H1 (cell line): ENCODE measurements at regions not wholly inside any gene's neighbourhood (a gene's known extent, or its start where the extent isn't known, plus 50 kb on each side); places are given as distances from the start of the nearest gene placed in this dataset.
A peak's percentile ranks its signal among the peaks of the same experiment; 100 is the strongest.

ENCODE experiments used
- CTCF ChIA-PET: fragments of 300-600 bp; sonication (Branson Sonifier 250); formaldehyde crosslinking; loops from one replicate; lab custom pipeline; 2021; ENCODE audit not compliant: partially characterized antibody; lab: Charles Lee
- POLR2A ChIA-PET: fragments of 300-600 bp; sonication (Branson Sonifier 250); formaldehyde crosslinking; loops from one replicate; lab custom pipeline; 2021; ENCODE audit warnings: inconsistent platforms; ENCODE audit not compliant: partially characterized antibody; lab: Charles Lee
- DNase-seq, 2 experiments: peaks; one replicate each; pipeline versions ENCODE4 v3.0.0 to v3.0.0-alpha.2; 2010 to 2022; ENCODE audit warnings: low spot score in 2 of 2, low read depth in 1 of 2, mixed read lengths in 1 of 2
- FAIRE-seq: peaks from 2 replicates; lab custom pipeline; 2011; peaks lifted over from hg19 to GRCh38; lab: Jason Lieb, UNC
- H2AFZ ChIP-seq: 2 replicates; pipeline ENCODE4 v1.8.1; 2012; ENCODE audit warnings: low read length, inconsistent platforms
- H2AK5ac ChIP-seq: 2 replicates; pipeline ENCODE4 v1.6.1; 2013; ENCODE audit warnings: low read depth, low read length
- H2BK120ac ChIP-seq: replicated peaks from 2 replicates; pipeline ENCODE3; 2013; ENCODE audit warnings: low read depth, low read length, inconsistent platforms
- H2BK12ac ChIP-seq: 2 replicates; pipeline ENCODE4 v1.6.1; 2013; ENCODE audit warnings: low read depth, low read length
- H2BK15ac ChIP-seq: 2 replicates; pipeline ENCODE4 v1.6.1; 2013; ENCODE audit warnings: low read length
- H2BK20ac ChIP-seq: 2 replicates; pipeline ENCODE4 v1.6.1; 2013; ENCODE audit warnings: low read length
- H2BK5ac ChIP-seq: 2 replicates; pipeline ENCODE4 v1.6.1; 2013; ENCODE audit warnings: low read depth, low read length
- H3K14ac ChIP-seq: 2 replicates; pipeline ENCODE4 v1.6.1; 2013; ENCODE audit warnings: inconsistent platforms; ENCODE audit not compliant: insufficient read length
- H3K18ac ChIP-seq: 2 replicates; pipeline ENCODE4 v1.6.1; 2013; ENCODE audit warnings: low read length; ENCODE audit errors: extremely low read depth
- H3K23ac ChIP-seq: 2 replicates; pipeline ENCODE4 v1.6.1; 2013; ENCODE audit warnings: inconsistent platforms; ENCODE audit not compliant: insufficient read length
- H3K23me2 ChIP-seq: 2 replicates; pipeline ENCODE4 v1.6.1; 2013; ENCODE audit warnings: low read depth, low read length
- H3K27ac ChIP-seq: 2 replicates; pipeline ENCODE4 v1.6.1; 2011; ENCODE audit warnings: low read depth, low read length, inconsistent platforms
- H3K27me3 ChIP-seq, 4 experiments: replicated peaks in 1 of 4; 1 replicate in 1 of 4; 2 replicates in 3 of 4; pipeline versions ENCODE4 v1.6.1 to v1.8.1; 2011 to 2013; ENCODE audit warnings: low read length in 3 of 4, mild to moderate bottlenecking in 3 of 4, inconsistent platforms in 2 of 4, mixed read lengths in 2 of 4, moderate library complexity in 1 of 4; ENCODE audit not compliant: control insufficient read depth in 3 of 4, insufficient read depth in 3 of 4; ENCODE audit errors: extremely low read depth in 1 of 4
- H3K36me3 ChIP-seq, 4 experiments: 2 replicates each; pipeline versions ENCODE4 v1.6.1 to v1.8.1; 2011 to 2013; ENCODE audit warnings: mild to moderate bottlenecking in 4 of 4, low read length in 3 of 4, moderate library complexity in 2 of 4, control low read depth in 1 of 4, inconsistent platforms in 1 of 4; ENCODE audit not compliant: insufficient read depth in 4 of 4, control insufficient read depth in 2 of 4
- H3K4ac ChIP-seq: replicated peaks from 2 replicates; pipeline ENCODE3; 2013; ENCODE audit warnings: low read length, low read depth, mixed read lengths, inconsistent platforms; ENCODE audit not compliant: insufficient read length
- H3K4me1 ChIP-seq, 4 experiments: replicated peaks in 1 of 4; 1 replicate in 1 of 4; 2 replicates in 3 of 4; pipeline versions ENCODE4 v1.6.1 to v1.8.1; 2011 to 2013; ENCODE audit warnings: low read length in 3 of 4, inconsistent platforms in 2 of 4, mixed read lengths in 1 of 4; ENCODE audit not compliant: insufficient read depth in 4 of 4, control insufficient read depth in 3 of 4
- H3K4me2 ChIP-seq, 2 experiments: 2 replicates each; pipeline versions ENCODE4 v1.6.1 to v1.8.1; 2011 to 2013; ENCODE audit warnings: low read depth in 2 of 2, low read length in 2 of 2, control low read depth in 1 of 2, inconsistent platforms in 1 of 2, mild to moderate bottlenecking in 1 of 2; ENCODE audit not compliant: insufficient read depth in 1 of 2
- H3K4me3 ChIP-seq, 4 experiments: fragments of 200-600, 300-600 bp in 1 of 4; sonication (generic), shearing (Covaris generic), sonication (Bioruptor Twin) in 1 of 4; 2 replicates each; pipeline versions ENCODE4 v1.5.1 to v1.8.1; 2011 to 2016; ENCODE audit warnings: low read length in 4 of 4, low read depth in 3 of 4, control low read depth in 2 of 4, inconsistent platforms in 2 of 4, mild to moderate bottlenecking in 2 of 4, mixed read lengths in 1 of 4, moderate library complexity in 1 of 4; ENCODE audit not compliant: insufficient read depth in 2 of 4; ENCODE audit errors: extremely low read depth in 1 of 4
- H3K56ac ChIP-seq: replicated peaks from 2 replicates; pipeline ENCODE3; 2013; ENCODE audit warnings: low read depth, mild to moderate bottlenecking, mixed read lengths, low read length, inconsistent platforms; ENCODE audit not compliant: insufficient read length
- H3K79me1 ChIP-seq: 2 replicates; pipeline ENCODE4 v1.6.1; 2013; ENCODE audit warnings: low read depth, low read length, control low read depth
- H3K79me2 ChIP-seq, 2 experiments: 2 replicates each; pipeline versions ENCODE4 v1.6.1 to v1.8.1; 2012 to 2013; ENCODE audit warnings: low read length in 2 of 2, mild to moderate bottlenecking in 2 of 2, inconsistent platforms in 1 of 2; ENCODE audit not compliant: insufficient read depth in 2 of 2, control insufficient read depth in 1 of 2
- H3K9ac ChIP-seq, 4 experiments: replicated peaks in 1 of 4; 1 replicate in 1 of 4; 2 replicates in 3 of 4; pipeline versions ENCODE4 v1.6.1 to v1.8.1; 2011 to 2013; ENCODE audit warnings: low read depth in 3 of 4, low read length in 3 of 4, control low read depth in 2 of 4, mild to moderate bottlenecking in 2 of 4, moderate library complexity in 2 of 4, inconsistent platforms in 1 of 4; ENCODE audit errors: extremely low read depth in 1 of 4
- H3K9me3 ChIP-seq, 2 experiments: 2 replicates each; pipeline versions ENCODE4 v1.6.1 to v1.8.1; 2012 to 2013; ENCODE audit warnings: mild to moderate bottlenecking in 2 of 2, moderate library complexity in 2 of 2, control low read depth in 1 of 2, inconsistent platforms in 1 of 2, low read depth in 1 of 2, low read length in 1 of 2, mixed read lengths in 1 of 2; ENCODE audit not compliant: insufficient read depth in 2 of 2
- H4K20me1 ChIP-seq, 2 experiments: replicated peaks in 1 of 2; 2 replicates each; pipeline versions ENCODE3 to v1.8.1; 2011 to 2013; ENCODE audit warnings: inconsistent platforms in 2 of 2, low read length in 2 of 2, mild to moderate bottlenecking in 1 of 2; ENCODE audit not compliant: insufficient read depth in 2 of 2, control insufficient read depth in 1 of 2
- H4K5ac ChIP-seq: 2 replicates; pipeline ENCODE4 v1.6.1; 2013; ENCODE audit warnings: low read length, low read depth, mixed read lengths, inconsistent platforms; ENCODE audit not compliant: insufficient read length
- H4K8ac ChIP-seq: 2 replicates; pipeline ENCODE4 v1.8.0; 2013; ENCODE audit warnings: mild to moderate bottlenecking, moderate library complexity, low read length, inconsistent platforms; ENCODE audit not compliant: insufficient read depth; ENCODE audit errors: extremely low read depth
- H4K91ac ChIP-seq: replicated peaks from 2 replicates; pipeline ENCODE3; 2013; ENCODE audit warnings: low read length, mixed read lengths, inconsistent platforms; ENCODE audit not compliant: insufficient read length
- ASH2L ChIP-seq: fragments of 200-600, 300-600 bp; sonication (generic); IDR thresholded peaks from one replicate; pipeline ENCODE4 v1.7.1; 2017; ENCODE audit warnings: low read length
- EGR1 ChIP-seq: IDR thresholded peaks from 2 replicates; pipeline ENCODE4 v1.6.1; 2011; ENCODE audit warnings: low read depth, low read length, borderline replicate concordance
- EP300 ChIP-seq, 2 experiments: IDR thresholded peaks; 1 replicate in 1 of 2; 2 replicates in 1 of 2; pipeline ENCODE4 v1.6.1; 2011 to 2012; ENCODE audit warnings: low read depth in 2 of 2, low read length in 2 of 2, mild to moderate bottlenecking in 2 of 2, borderline replicate concordance in 1 of 2, inconsistent platforms in 1 of 2, moderate library complexity in 1 of 2
- EZH2 ChIP-seq: fragments of 200-600 bp; sonication (generic); IDR thresholded peaks from 2 replicates; pipeline ENCODE4 v1.7.1; 2012; ENCODE audit warnings: low read depth, mild to moderate bottlenecking, moderate library complexity, low read length, inconsistent platforms; ENCODE audit not compliant: severe bottlenecking
- KDM5A ChIP-seq: fragments of 200-600 bp; IDR thresholded peaks from 2 replicates; pipeline ENCODE4 v1.7.1; 2012; ENCODE audit warnings: mild to moderate bottlenecking, low read length, inconsistent platforms, mixed read lengths
- NRF1 ChIP-seq: IDR thresholded peaks from 2 replicates; pipeline ENCODE4 v1.6.1; 2011; ENCODE audit warnings: mild to moderate bottlenecking, low read depth, low read length, improper control_type of control experiment
- PHF8 ChIP-seq: fragments of 200-600 bp; sonication (generic); conservative IDR thresholded peaks from 2 replicates; pipeline ENCODE4 v1.7.1; 2012; ENCODE audit warnings: low read depth, mild to moderate bottlenecking, inconsistent platforms, low read length, moderate library complexity
- POLR2A ChIP-seq, 2 experiments: IDR thresholded peaks; 1 replicate in 1 of 2; 2 replicates in 1 of 2; pipeline ENCODE4 v1.6.1; 2011; ENCODE audit warnings: low read depth in 2 of 2, low read length in 2 of 2, mild to moderate bottlenecking in 2 of 2; ENCODE audit errors: control extremely low read depth in 1 of 2
- RAD21 ChIP-seq, 2 experiments: IDR thresholded peaks in 1 of 2; conservative IDR thresholded peaks in 1 of 2; 2 replicates each; pipeline ENCODE4 v1.6.1; 2011; ENCODE audit warnings: low read depth in 2 of 2, low read length in 2 of 2, improper control_type of control experiment in 1 of 2, inconsistent platforms in 1 of 2, mild to moderate bottlenecking in 1 of 2, moderate library complexity in 1 of 2
- RNF2 ChIP-seq: fragments of 200-900, 300-1000 bp; sonication (generic); IDR thresholded peaks from 2 replicates; pipeline ENCODE4 v1.7.1; 2016; ENCODE audit warnings: borderline replicate concordance, low read depth, mild to moderate bottlenecking, antibody characterized with exemption, low read length; ENCODE audit not compliant: poor library complexity, severe bottlenecking; ENCODE audit errors: missing control alignments
- RXRA ChIP-seq: IDR thresholded peaks from 2 replicates; pipeline ENCODE4 v1.6.1; 2011; ENCODE audit warnings: low read depth, mild to moderate bottlenecking, low read length, moderate library complexity; ENCODE audit not compliant: insufficient read depth
- TEAD4 ChIP-seq: IDR thresholded peaks from 2 replicates; pipeline ENCODE4 v1.6.1; 2012; ENCODE audit warnings: low read depth, low read length, inconsistent platforms, mixed read lengths
- WGBS, 2 experiments: shearing (Covaris generic) in 1 of 2; methylation state at CpG; one replicate each; pipeline versions ENCODE4 v1.1.6 to v1.1.7; 2013 to 2015; ENCODE audit warnings: low lambda C conversion rate in 2 of 2, mixed read lengths in 2 of 2, inconsistent platforms in 1 of 2, low coverage in 1 of 2, missing lambda C conversion rate in 1 of 2; ENCODE audit not compliant: insufficient replicate concordance in 2 of 2, insufficient coverage in 1 of 2, insufficient read length in 1 of 2; ENCODE audit errors: extremely low coverage in 1 of 2, missing lambda C conversion rate in 1 of 2; 5-methylcytosine and 5-hydroxymethylcytosine counted together
- TF ChIP-seq, protein P1 (sequence below): IDR thresholded peaks from 2 replicates; pipeline ENCODE4 v1.6.1; 2011; ENCODE audit warnings: low read depth, mild to moderate bottlenecking, low read length; ENCODE audit not compliant: insufficient read depth

DNA sequence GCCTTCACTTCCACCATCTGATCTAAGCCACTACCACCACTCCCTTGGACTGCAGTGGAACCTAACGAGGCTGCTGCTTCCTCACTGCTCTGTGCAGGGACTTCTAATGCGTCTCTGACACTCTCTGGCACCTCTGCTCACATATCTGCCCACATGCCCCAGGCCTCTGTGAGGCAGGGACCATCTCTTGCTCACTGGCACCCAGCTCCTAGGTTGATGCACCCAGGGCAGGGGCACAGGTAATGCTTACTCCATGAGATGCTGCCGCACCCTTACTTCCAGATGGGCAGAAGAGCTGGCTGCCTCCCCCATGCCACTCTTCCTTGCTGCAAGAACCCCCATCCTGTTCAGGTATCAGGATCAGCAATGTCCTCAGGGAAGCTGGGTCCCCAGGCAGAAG is 294.0 kb upstream of the HS6ST1 start:
- no peak overlapping the region for H3K18ac ChIP-seq
- H3K14ac ChIP-seq = no peak overlapping the region
- POLR2A ChIA-PET = no interaction called here
- WGBS, 2 experiments = 79% methylated on average over 3 of the region's 3 CpGs; no CpG with 5 or more reads in 1 of the 2 experiments
- DNase-seq = no peak
- no peak overlapping the region for H3K56ac ChIP-seq
- no peak overlapping the region for H4K8ac ChIP-seq
- no peaks in the 10 kb centered on the region for H3K27me3 ChIP-seq
- H2BK20ac ChIP-seq = no peak overlapping the region
- CTCF ChIA-PET = interaction anchor here (0.7 kb wide), 1 partner anchor 102 kb away, joined by 3 read pairs; no protein-coding TSS in a partner anchor
- H3K4ac ChIP-seq = no peak overlapping the region
- no peak overlapping the region for H2BK120ac ChIP-seq
- FAIRE-seq = no peak
- H4K91ac ChIP-seq = no peak overlapping the region
- no peaks in the 10 kb centered on the region for H3K23me2 ChIP-seq
- H3K23ac ChIP-seq = no peak overlapping the region
- H3K4me2 ChIP-seq = no peak overlapping the region
- no peak overlapping the region for H2BK5ac ChIP-seq
- H3K4me3 ChIP-seq = no peak overlapping the region
- H2AK5ac ChIP-seq = 0 out of 2 replicates have a peak overlapping the region, but pooled peaks have one; percentile 39
- no peaks in the 10 kb centered on the region for H3K79me2 ChIP-seq
- H3K9me3 ChIP-seq = peaks cover 0 to 1% of the 10 kb centered on the region in 2 experiments; a peak in 1 of 4 replicates
- H2BK15ac ChIP-seq = no peak overlapping the region
- no peaks in the 10 kb centered on the region for H3K79me1 ChIP-seq
- no peak overlapping the region for H3K27ac ChIP-seq
- H2AFZ ChIP-seq = no peak overlapping the region
- H3K36me3 ChIP-seq = no peaks in the 10 kb centered on the region
- H4K5ac ChIP-seq = no peak overlapping the region
- peaks cover 0 to 5% (median under 1%) of the 10 kb centered on the region in 4 experiments; a peak in 2 of 7 replicates for H3K4me1 ChIP-seq
- no peaks in the 10 kb centered on the region for H4K20me1 ChIP-seq
- no peak overlapping the region for H2BK12ac ChIP-seq
- no peak overlapping the region for H3K9ac ChIP-seq
- no peak for TF ChIP-seq TEAD4
- TF ChIP-seq EZH2 = no peak
- TF ChIP-seq NRF1 = no peak
- TF ChIP-seq PHF8 = no peak
- TF ChIP-seq POLR2A (IDR thresholded peaks at IDR 0.05; ENCODE audit: control extremely low read depth in 1 of 2, low read depth in 2 of 2, low read length in 2 of 2) = no peak
- no peak for TF ChIP-seq KDM5A
- no peak for TF ChIP-seq RXRA
- TF ChIP-seq EGR1 = no peak
- TF ChIP-seq, protein P1, sequence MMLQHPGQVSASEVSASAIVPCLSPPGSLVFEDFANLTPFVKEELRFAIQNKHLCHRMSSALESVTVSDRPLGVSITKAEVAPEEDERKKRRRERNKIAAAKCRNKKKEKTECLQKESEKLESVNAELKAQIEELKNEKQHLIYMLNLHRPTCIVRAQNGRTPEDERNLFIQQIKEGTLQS = no peak
- no peak for TF ChIP-seq RAD21 (IDR thresholded peaks at IDR 0.05 in 1 of 2, conservative IDR thresholded peaks at IDR 0.05 in 1 of 2; ENCODE audit: low read depth in 2 of 2, low read length in 2 of 2)
- TF ChIP-seq EP300 (IDR thresholded peaks at IDR 0.05; ENCODE audit: borderline replicate concordance in 1 of 2, low read depth in 2 of 2, low read length in 2 of 2) = no peak
- no peak for TF ChIP-seq RNF2
- TF ChIP-seq ASH2L = no peak
